DOHH2 (cell line): ENCODE measurements at regions not wholly inside any gene's neighbourhood (a gene's known extent, or its start where the extent isn't known, plus 50 kb on each side); places are given as distances from the start of the nearest gene placed in this dataset.

Experiments used
- EZH2phosphoT487 ChIP-seq: fragments of 200-600 bp; sonication (generic); IDR thresholded peaks from 2 replicates; pipeline ENCODE4 v1.6.1; 2017; ENCODE audit warnings: borderline replicate concordance, mild to moderate bottlenecking, antibody characterized with exemption, low read length, moderate library complexity, mixed read lengths
- TF ChIP-seq, protein P1 (sequence below): fragments of 200-600 bp; sonication (generic); IDR thresholded peaks from one replicate; pipeline ENCODE4 v1.5.1; 2014; ENCODE audit warnings: antibody characterized with exemption, mild to moderate bottlenecking, low read depth, low read length; ENCODE audit not compliant: poor library complexity, severe bottlenecking

DNA sequence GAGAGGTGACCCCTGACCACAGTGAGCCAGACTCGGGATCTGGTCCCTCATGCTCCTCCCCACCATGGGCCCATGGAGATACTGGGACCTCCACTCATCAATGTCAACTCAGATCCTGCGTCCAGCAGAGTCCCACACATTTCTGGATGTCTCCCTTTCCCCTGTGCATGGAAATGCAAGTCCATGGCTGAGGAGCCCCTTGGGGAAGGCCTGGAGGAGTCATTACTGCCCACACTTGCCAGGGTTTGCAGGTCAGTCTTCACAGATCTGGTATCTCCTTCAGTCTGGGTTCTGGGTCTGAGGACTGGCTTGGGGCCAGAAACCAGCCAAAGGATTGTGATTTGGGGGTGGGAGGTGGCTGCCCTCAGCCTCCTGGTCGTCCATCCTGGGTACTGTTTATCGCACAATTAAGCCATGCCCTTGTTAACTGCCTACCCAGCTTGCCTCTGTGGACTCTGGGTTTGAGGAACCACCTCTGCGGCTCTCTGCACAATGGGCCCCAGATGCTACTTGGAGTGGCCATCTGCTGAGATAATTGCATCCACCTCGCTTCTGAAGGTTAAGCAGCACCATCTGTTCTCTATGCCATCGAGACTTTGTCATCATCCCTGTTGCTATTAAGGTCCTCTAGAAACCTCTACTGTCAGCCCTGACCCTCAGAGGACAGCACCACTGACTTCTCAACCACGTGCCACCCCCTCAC, 49.9 kb upstream of the KLF13 start:
- TF ChIP-seq, protein P1, sequence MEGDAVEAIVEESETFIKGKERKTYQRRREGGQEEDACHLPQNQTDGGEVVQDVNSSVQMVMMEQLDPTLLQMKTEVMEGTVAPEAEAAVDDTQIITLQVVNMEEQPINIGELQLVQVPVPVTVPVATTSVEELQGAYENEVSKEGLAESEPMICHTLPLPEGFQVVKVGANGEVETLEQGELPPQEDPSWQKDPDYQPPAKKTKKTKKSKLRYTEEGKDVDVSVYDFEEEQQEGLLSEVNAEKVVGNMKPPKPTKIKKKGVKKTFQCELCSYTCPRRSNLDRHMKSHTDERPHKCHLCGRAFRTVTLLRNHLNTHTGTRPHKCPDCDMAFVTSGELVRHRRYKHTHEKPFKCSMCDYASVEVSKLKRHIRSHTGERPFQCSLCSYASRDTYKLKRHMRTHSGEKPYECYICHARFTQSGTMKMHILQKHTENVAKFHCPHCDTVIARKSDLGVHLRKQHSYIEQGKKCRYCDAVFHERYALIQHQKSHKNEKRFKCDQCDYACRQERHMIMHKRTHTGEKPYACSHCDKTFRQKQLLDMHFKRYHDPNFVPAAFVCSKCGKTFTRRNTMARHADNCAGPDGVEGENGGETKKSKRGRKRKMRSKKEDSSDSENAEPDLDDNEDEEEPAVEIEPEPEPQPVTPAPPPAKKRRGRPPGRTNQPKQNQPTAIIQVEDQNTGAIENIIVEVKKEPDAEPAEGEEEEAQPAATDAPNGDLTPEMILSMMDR: no peak
- TF ChIP-seq EZH2phosphoT487: no peak
